GM23338 (cell line): ENCODE measurements at regions not wholly inside any gene's neighbourhood (a gene's known extent, or its start where the extent isn't known, plus 50 kb on each side); places are given as distances from the start of the nearest gene placed in this dataset.

Experiments
- ATAC-seq: fragments of 200-7000 bp; cut with Tn5 transposase; 3 replicates; pipeline ENCODE4 v1.9.1; 2020
- DNase-seq: peaks from one replicate; pipeline ENCODE4 v3.0.0-alpha.2; 2015; ENCODE audit warnings: low spot score
- H2AFZ ChIP-seq: fragments of 200-600 bp; sonication (generic); 2 replicates; pipeline ENCODE4 v1.8.0; 2016; ENCODE audit warnings: antibody characterized with exemption, mild to moderate bottlenecking, moderate library complexity
- H3F3A ChIP-seq: fragments of 200-600 bp; sonication (generic); replicated peaks from 2 replicates; pipeline ENCODE4 v1.8.0; 2017; ENCODE audit warnings: antibody characterized with exemption, mixed run types, low read depth
- H3K27ac ChIP-seq: fragments of 200-600 bp; sonication (generic); 2 replicates; pipeline ENCODE4 v1.6.1; 2016; ENCODE audit warnings: low read depth
- H3K27me3 ChIP-seq: fragments of 200-600 bp; sonication (generic); 2 replicates; pipeline ENCODE4 v1.8.0; 2016; ENCODE audit warnings: mild to moderate bottlenecking, mixed run types, moderate library complexity; ENCODE audit not compliant: insufficient read depth
- H3K36me3 ChIP-seq: fragments of 200-600 bp; sonication (generic); 2 replicates; pipeline ENCODE4 v1.8.0; 2016; ENCODE audit warnings: mild to moderate bottlenecking; ENCODE audit not compliant: insufficient read depth
- H3K4me1 ChIP-seq: fragments of 200-600 bp; sonication (generic); 2 replicates; pipeline ENCODE4 v1.8.0; 2016; ENCODE audit warnings: mild to moderate bottlenecking, moderate library complexity; ENCODE audit not compliant: insufficient read depth
- H3K4me2 ChIP-seq: fragments of 200-600 bp; sonication (generic); 2 replicates; pipeline ENCODE4 v1.7.1; 2017; ENCODE audit warnings: mixed run types
- H3K4me3 ChIP-seq: fragments of 200-600 bp; sonication (generic); 2 replicates; pipeline ENCODE4 v1.6.1; 2016; ENCODE audit warnings: mixed run types
- H3K79me2 ChIP-seq: fragments of 200-600 bp; sonication (generic); replicated peaks from 2 replicates; pipeline ENCODE4 v1.8.0; 2017; ENCODE audit warnings: mild to moderate bottlenecking; ENCODE audit not compliant: insufficient read depth
- H3K9me2 ChIP-seq: fragments of 200-600 bp; sonication (generic); 2 replicates; pipeline ENCODE4 v1.8.0; 2017; ENCODE audit not compliant: insufficient read depth
- H4K20me1 ChIP-seq: fragments of 200-600 bp; sonication (generic); replicated peaks from 2 replicates; pipeline ENCODE4 v1.8.0; 2017; ENCODE audit warnings: mild to moderate bottlenecking; ENCODE audit not compliant: insufficient read depth
- H3K27ac Mint-ChIP-seq: 2 replicates; pipeline ENCODE4 v1.8.0; 2020; ENCODE audit warnings: inconsistent platforms, mild to moderate bottlenecking, moderate library complexity, mixed read lengths
- H3K27me3 Mint-ChIP-seq: 3 replicates; pipeline ENCODE4 v1.8.0; 2022; ENCODE audit warnings: low read depth, mild to moderate bottlenecking, moderate library complexity, mixed read lengths, inconsistent platforms; ENCODE audit not compliant: insufficient read depth, poor library complexity
- H3K36me3 Mint-ChIP-seq: 3 replicates; pipeline ENCODE4 v1.8.0; 2021; ENCODE audit warnings: low read depth, mild to moderate bottlenecking, inconsistent platforms, moderate library complexity, mixed read lengths
- H3K4me1 Mint-ChIP-seq: 3 replicates; pipeline ENCODE4 v1.8.0; 2020; ENCODE audit warnings: mild to moderate bottlenecking, inconsistent platforms, mixed read lengths
- H3K4me3 Mint-ChIP-seq: 3 replicates; pipeline ENCODE4 v1.8.0; 2021; ENCODE audit warnings: moderate library complexity, mild to moderate bottlenecking, inconsistent platforms, mixed read lengths
- H3K9me3 Mint-ChIP-seq: 3 replicates; pipeline ENCODE4 v1.8.0; 2020; ENCODE audit warnings: moderate library complexity, mild to moderate bottlenecking, inconsistent platforms, mixed read lengths
- CREB1 ChIP-seq: fragments of 250-450 bp; sonication (Bioruptor Pico); IDR thresholded peaks from 2 replicates; pipeline ENCODE4 v1.5.0; 2020; ENCODE audit warnings: low read depth, mild to moderate bottlenecking, moderate library complexity
- EZH2 ChIP-seq: fragments of 200-600 bp; sonication (generic); IDR thresholded peaks from one replicate; pipeline ENCODE4 v1.8.0; 2017; ENCODE audit warnings: antibody characterized with exemption, mild to moderate bottlenecking, low read depth; ENCODE audit not compliant: unreplicated experiment
- EZH2phosphoT487 ChIP-seq: fragments of 200-600 bp; sonication (generic); IDR thresholded peaks from one replicate; pipeline ENCODE4 v1.8.1; 2018; ENCODE audit warnings: antibody characterized with exemption; ENCODE audit not compliant: unreplicated experiment
- JUNB ChIP-seq: IDR thresholded peaks from one replicate; pipeline ENCODE4 v1.6.1; 2016; ENCODE audit warnings: antibody characterized with exemption; ENCODE audit not compliant: unreplicated experiment
- NANOG ChIP-seq: IDR thresholded peaks from 2 replicates; pipeline ENCODE4 v1.6.1; 2016; ENCODE audit warnings: antibody characterized with exemption, borderline replicate concordance
- POLR2AphosphoS5 ChIP-seq: IDR thresholded peaks from 2 replicates; pipeline ENCODE4 v1.6.1; 2016; ENCODE audit warnings: antibody characterized with exemption, low read depth
- REST ChIP-seq: IDR thresholded peaks from one replicate; pipeline ENCODE4 v1.6.1; 2018; ENCODE audit warnings: antibody characterized with exemption; ENCODE audit not compliant: unreplicated experiment
- STAT1 ChIP-seq: IDR thresholded peaks from one replicate; pipeline ENCODE4 v1.6.1; 2016; ENCODE audit warnings: antibody characterized with exemption; ENCODE audit not compliant: unreplicated experiment
- ZNF114 ChIP-seq: fragments of 250-450 bp; sonication (Bioruptor Pico); IDR thresholded peaks from 2 replicates; pipeline ENCODE4 v1.5.0; 2020; ENCODE audit warnings: mild to moderate bottlenecking, moderate library complexity
- ZNF331 ChIP-seq: fragments of 250-450 bp; sonication (Bioruptor Pico); IDR thresholded peaks from 2 replicates; pipeline ENCODE4 v1.5.0; 2020; ENCODE audit warnings: low read depth, mild to moderate bottlenecking, moderate library complexity
- ZNF462 ChIP-seq: fragments of 250-450 bp; sonication (Bioruptor Pico); IDR thresholded peaks from 2 replicates; pipeline ENCODE4 v1.5.0; 2020; ENCODE audit warnings: mild to moderate bottlenecking, moderate library complexity
- TF ChIP-seq, protein P1 (sequence below): IDR thresholded peaks from 2 replicates; pipeline ENCODE4 v1.6.1; 2016; ENCODE audit warnings: antibody characterized with exemption
- TF ChIP-seq, protein P2 (sequence below), 2 experiments: fragments of 200-600 bp in 1 of 2; sonication (generic) in 1 of 2; conservative IDR thresholded peaks; 2 replicates each; pipeline versions ENCODE4 v1.5.1 to v1.6.1; 2016 to 2017; ENCODE audit warnings: antibody characterized with exemption in 2 of 2, low read depth in 2 of 2, mild to moderate bottlenecking in 2 of 2, moderate library complexity in 1 of 2

DNA sequence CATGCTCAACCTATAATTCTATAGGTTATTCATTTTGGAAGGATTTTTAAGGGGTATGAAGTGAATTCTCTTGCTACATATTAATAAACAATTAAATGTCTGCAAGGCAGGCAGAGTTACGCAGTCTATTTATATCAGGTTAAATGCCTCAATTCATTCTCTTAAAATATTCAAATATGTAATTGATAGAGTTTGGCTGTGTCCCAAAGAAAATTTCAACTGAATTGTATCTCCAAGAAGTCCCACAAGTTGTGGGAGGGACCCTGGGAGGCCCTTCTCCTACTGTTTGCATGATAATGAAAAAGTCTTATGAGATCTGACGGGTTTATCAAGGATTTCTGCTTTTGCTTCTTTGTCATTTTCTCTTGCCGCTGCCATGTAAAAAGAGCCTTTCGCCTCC, 576.1 kb downstream of the TMA16 start:
- no peak for ATAC-seq
- H3K27ac ChIP-seq = no peak overlapping the region

More for the DNA sequence above, 576.1 kb downstream of the TMA16 start:
- H4K20me1 ChIP-seq = no peaks in the 10 kb centered on the region
- H3K27ac Mint-ChIP-seq = no peak overlapping the region
- 0 out of 2 replicates have a peak overlapping the region, but pooled peaks have one; percentile 17 for H3K4me2 ChIP-seq
- H3K27me3 Mint-ChIP-seq = no peaks in the 10 kb centered on the region
- H3K4me1 Mint-ChIP-seq = peaks cover 5% of the 10 kb centered on the region
- TF ChIP-seq POLR2AphosphoS5 (no peak), NANOG (no peak), REST (no peak), JUNB (no peak), STAT1 (no peak), ZNF331 (CRISPR knock-in tag) (no peak), EZH2 (no peak), CREB1 (CRISPR knock-in tag) (no peak), ZNF114 (no peak), ZNF462 (CRISPR knock-in tag) (no peak), EZH2phosphoT487 (no peak)
- TF ChIP-seq, protein P1, sequence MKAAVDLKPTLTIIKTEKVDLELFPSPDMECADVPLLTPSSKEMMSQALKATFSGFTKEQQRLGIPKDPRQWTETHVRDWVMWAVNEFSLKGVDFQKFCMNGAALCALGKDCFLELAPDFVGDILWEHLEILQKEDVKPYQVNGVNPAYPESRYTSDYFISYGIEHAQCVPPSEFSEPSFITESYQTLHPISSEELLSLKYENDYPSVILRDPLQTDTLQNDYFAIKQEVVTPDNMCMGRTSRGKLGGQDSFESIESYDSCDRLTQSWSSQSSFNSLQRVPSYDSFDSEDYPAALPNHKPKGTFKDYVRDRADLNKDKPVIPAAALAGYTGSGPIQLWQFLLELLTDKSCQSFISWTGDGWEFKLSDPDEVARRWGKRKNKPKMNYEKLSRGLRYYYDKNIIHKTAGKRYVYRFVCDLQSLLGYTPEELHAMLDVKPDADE = no peak
- TF ChIP-seq, protein P2, sequence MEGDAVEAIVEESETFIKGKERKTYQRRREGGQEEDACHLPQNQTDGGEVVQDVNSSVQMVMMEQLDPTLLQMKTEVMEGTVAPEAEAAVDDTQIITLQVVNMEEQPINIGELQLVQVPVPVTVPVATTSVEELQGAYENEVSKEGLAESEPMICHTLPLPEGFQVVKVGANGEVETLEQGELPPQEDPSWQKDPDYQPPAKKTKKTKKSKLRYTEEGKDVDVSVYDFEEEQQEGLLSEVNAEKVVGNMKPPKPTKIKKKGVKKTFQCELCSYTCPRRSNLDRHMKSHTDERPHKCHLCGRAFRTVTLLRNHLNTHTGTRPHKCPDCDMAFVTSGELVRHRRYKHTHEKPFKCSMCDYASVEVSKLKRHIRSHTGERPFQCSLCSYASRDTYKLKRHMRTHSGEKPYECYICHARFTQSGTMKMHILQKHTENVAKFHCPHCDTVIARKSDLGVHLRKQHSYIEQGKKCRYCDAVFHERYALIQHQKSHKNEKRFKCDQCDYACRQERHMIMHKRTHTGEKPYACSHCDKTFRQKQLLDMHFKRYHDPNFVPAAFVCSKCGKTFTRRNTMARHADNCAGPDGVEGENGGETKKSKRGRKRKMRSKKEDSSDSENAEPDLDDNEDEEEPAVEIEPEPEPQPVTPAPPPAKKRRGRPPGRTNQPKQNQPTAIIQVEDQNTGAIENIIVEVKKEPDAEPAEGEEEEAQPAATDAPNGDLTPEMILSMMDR (conservative IDR thresholded peaks at IDR 0.05; ENCODE audit: low read depth in 2 of 2) = no peak
- H3K9me3 Mint-ChIP-seq = peaks cover 39% of the 10 kb centered on the region
- no peaks in the 10 kb centered on the region for H3K27me3 ChIP-seq
- no peak overlapping the region for H3K4me3 ChIP-seq
- H3F3A ChIP-seq = no peaks in the 10 kb centered on the region
- peaks cover 28% of the 10 kb centered on the region; the same call in 2 of the 3 replicates for H3K36me3 Mint-ChIP-seq
- H3K4me3 Mint-ChIP-seq = no peak overlapping the region
- 0 out of 2 replicates have a peak, but pooled peaks cover 3% of the 10 kb centered on the region for H3K9me2 ChIP-seq
- no peaks in the 10 kb centered on the region for H3K4me1 ChIP-seq
- 0 out of 2 replicates have a peak, but pooled peaks cover 4% of the 10 kb centered on the region for H3K36me3 ChIP-seq
- H2AFZ ChIP-seq = no peak overlapping the region
- no peaks in the 10 kb centered on the region for H3K79me2 ChIP-seq
- no peak for DNase-seq
